Mucosa of descending colon (tissue), 3 donors: ENCODE measurements at regions not wholly inside any gene's neighbourhood (a gene's known extent, or its start where the extent isn't known, plus 50 kb on each side); places are given as distances from the start of the nearest gene placed in this dataset.

Experiments used
- ATAC-seq: fragments of 200-7000 bp; cut with Tn5 transposase; one replicate; pipeline ENCODE4 v1.9.1; 2020; ENCODE audit warnings: mild to moderate bottlenecking, moderate library complexity
- DNase-seq, 3 donors: peaks; one replicate each; pipeline ENCODE4 v3.0.0-alpha.2; 2020
- H3K36me3 ChIP-seq: fragments of 200-600 bp; one replicate; pipeline ENCODE4 v1.8.0; 2021; ENCODE audit warnings: low read depth, mild to moderate bottlenecking
- H3K4me1 ChIP-seq: fragments of 200-600 bp; one replicate; pipeline ENCODE4 v1.8.0; 2021; ENCODE audit warnings: low read depth, mild to moderate bottlenecking
- H3K4me3 ChIP-seq: fragments of 200-600 bp; one replicate; pipeline ENCODE4 v1.8.0; 2021; ENCODE audit warnings: mild to moderate bottlenecking
- H3K9me3 ChIP-seq: fragments of 200-600 bp; one replicate; pipeline ENCODE4 v1.8.0; 2021; ENCODE audit warnings: mild to moderate bottlenecking
- CTCF ChIP-seq: fragments of 200-600 bp; IDR thresholded peaks from one replicate; pipeline ENCODE4 v1.8.0; 2022; ENCODE audit warnings: antibody characterized with exemption, mild to moderate bottlenecking
- intact Hi-C, 2 donors: fragments of 100-400 bp; cut with DNase I in 1 of 2; cut with micrococcal nuclease in 1 of 2; formaldehyde crosslinking; loops; one replicate each; pipeline versions ENCODE4 v1.11.0 to v1.11.1; 2022; cut with DNase I, micrococcal nuclease
- donor health status: DM: no; HTN: no; CAD: no; lungs with moderate emphysema.
- donor health status: DM: no; HTN: no; CAD: no.
- donor health status: DM: no; HTN: yes; CAD: no.

- TF ChIP-seq CTCF, result no peak
- intact Hi-C loops, result no loop called here
- no peaks in the 10 kb centered on the region for H3K9me3 ChIP-seq
- no peaks in the 10 kb centered on the region for H3K4me1 ChIP-seq
- H3K36me3 ChIP-seq, result no peaks in the 10 kb centered on the region
- no peak for DNase-seq
- H3K4me3 ChIP-seq, result no peak overlapping the region
- ATAC-seq, result no peak
These were observed 57.6 kb upstream of the KSR1 start for GRCh38 chr17:27398691-27399090.

- no peak overlapping the region for H3K4me3 ChIP-seq
- no peaks in the 10 kb centered on the region for H3K36me3 ChIP-seq
- ATAC-seq (no peak), DNase-seq (no peak)
- H3K9me3 ChIP-seq, result no peaks in the 10 kb centered on the region
- no peaks in the 10 kb centered on the region for H3K4me1 ChIP-seq
- TF ChIP-seq CTCF, result no peak
- intact Hi-C loops, result no loop called here
These were observed 55.3 kb upstream of the KSR1 start for GRCh38 chr17:27400991-27401390.

GRCh38 chr17:27402943-27403342, 53.3 kb upstream of the KSR1 start:
- no peaks in the 10 kb centered on the region for H3K4me1 ChIP-seq
- no peak for TF ChIP-seq CTCF
- ATAC-seq, result no peak
- no peak overlapping the region for H3K4me3 ChIP-seq
- no peak for DNase-seq
- intact Hi-C loops, result no loop called here
- no peaks in the 10 kb centered on the region for H3K9me3 ChIP-seq
- no peaks in the 10 kb centered on the region for H3K36me3 ChIP-seq

- H3K4me3 ChIP-seq, result no peak overlapping the region
- H3K36me3 ChIP-seq, result no peaks in the 10 kb centered on the region
- no peaks in the 10 kb centered on the region for H3K4me1 ChIP-seq
- no peak for TF ChIP-seq CTCF
- intact Hi-C loops, result no loop called here
- H3K9me3 ChIP-seq, result no peaks in the 10 kb centered on the region
- no peak for DNase-seq
- no peak for ATAC-seq
These were observed 52.7 kb upstream of the KSR1 start for GRCh38 chr17:27403480-27404005.

GRCh38 chr17:27404676-27405075, 51.6 kb upstream of the KSR1 start:
- intact Hi-C loops, result no loop called here
- H3K36me3 ChIP-seq, result no peaks in the 10 kb centered on the region
- DNase-seq (no peak), ATAC-seq (no peak)
- no peaks in the 10 kb centered on the region for H3K4me1 ChIP-seq
- TF ChIP-seq CTCF, result no peak
- no peaks in the 10 kb centered on the region for H3K9me3 ChIP-seq
- no peak overlapping the region for H3K4me3 ChIP-seq
